ENCODE measurements at regions not wholly inside any gene's neighbourhood (a gene's known extent, or its start where the extent isn't known, plus 50 kb on each side); places are given as distances from the start of the nearest gene placed in this dataset.

DNA sequence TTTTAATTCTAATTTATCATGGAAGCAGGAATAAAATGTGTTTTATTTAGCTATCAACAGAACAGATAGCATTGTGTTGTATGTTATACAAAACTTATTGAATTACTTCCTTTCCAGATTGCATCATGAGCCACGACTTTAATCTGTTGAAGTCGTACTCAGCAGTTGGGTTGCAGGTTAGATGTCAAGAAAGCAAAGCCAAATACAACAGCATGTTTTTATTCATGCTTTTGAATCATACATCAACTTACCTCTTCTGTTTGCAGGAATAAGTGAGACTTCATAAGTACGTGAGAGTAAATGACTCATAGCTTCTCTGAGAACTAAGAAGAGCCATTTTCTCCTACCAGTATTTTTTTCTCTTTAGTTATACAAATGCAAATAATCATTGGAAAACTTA is 110.8 kb upstream of the ADGRL4 start:
- TF ChIP-seq, protein P1, sequence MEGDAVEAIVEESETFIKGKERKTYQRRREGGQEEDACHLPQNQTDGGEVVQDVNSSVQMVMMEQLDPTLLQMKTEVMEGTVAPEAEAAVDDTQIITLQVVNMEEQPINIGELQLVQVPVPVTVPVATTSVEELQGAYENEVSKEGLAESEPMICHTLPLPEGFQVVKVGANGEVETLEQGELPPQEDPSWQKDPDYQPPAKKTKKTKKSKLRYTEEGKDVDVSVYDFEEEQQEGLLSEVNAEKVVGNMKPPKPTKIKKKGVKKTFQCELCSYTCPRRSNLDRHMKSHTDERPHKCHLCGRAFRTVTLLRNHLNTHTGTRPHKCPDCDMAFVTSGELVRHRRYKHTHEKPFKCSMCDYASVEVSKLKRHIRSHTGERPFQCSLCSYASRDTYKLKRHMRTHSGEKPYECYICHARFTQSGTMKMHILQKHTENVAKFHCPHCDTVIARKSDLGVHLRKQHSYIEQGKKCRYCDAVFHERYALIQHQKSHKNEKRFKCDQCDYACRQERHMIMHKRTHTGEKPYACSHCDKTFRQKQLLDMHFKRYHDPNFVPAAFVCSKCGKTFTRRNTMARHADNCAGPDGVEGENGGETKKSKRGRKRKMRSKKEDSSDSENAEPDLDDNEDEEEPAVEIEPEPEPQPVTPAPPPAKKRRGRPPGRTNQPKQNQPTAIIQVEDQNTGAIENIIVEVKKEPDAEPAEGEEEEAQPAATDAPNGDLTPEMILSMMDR (IDR thresholded peaks at IDR 0.05): no peak
- no peak for TF ChIP-seq EP300 (IDR thresholded peaks at IDR 0.05)
- TF ChIP-seq POLR2A (IDR thresholded peaks at IDR 0.05): no peak
- no peak for TF ChIP-seq POLR2AphosphoS5 (IDR thresholded peaks at IDR 0.05)

All from sigmoid colon (tissue), 4 donors.